HG03432 (cell line): ENCODE measurements at regions not wholly inside any gene's neighbourhood (a gene's known extent, or its start where the extent isn't known, plus 50 kb on each side); places are given as distances from the start of the nearest gene placed in this dataset.

Experiments
- ATAC-seq: cut with Tn5 transposase; IDR thresholded peaks from one replicate; pipeline ENCODE4 v1.9.1; 2021; ENCODE audit warnings: mild to moderate bottlenecking, moderate library complexity; ENCODE audit not compliant: unreplicated experiment

GRCh38 chr11:39304586-39304985 lies 2154.9 kb downstream of the LRRC4C start:
- ATAC-seq: no peak

DNA sequence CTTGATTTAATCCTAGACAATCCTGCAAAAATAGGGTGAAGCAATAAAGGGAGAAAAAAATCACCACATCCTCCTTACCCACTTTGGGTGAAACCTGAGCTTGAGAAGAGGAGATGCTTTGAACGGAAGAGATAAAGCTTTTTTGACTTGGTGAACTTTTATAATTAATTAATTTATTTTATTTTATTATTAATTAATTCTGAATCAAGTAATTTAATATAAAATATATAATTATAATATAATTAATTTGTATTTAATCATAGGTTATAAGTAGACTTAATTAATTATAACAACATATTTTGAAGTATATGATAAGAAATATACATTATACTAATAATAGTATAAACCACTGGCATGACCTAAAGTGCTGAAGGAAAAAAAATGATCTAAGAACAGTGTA lies 2164.8 kb downstream of the LRRC4C start:
- ATAC-seq: no peak

- no peak for ATAC-seq
Observed at GRCh38 chr11:39288011-39288410, 2171.4 kb downstream of the LRRC4C start.

DNA sequence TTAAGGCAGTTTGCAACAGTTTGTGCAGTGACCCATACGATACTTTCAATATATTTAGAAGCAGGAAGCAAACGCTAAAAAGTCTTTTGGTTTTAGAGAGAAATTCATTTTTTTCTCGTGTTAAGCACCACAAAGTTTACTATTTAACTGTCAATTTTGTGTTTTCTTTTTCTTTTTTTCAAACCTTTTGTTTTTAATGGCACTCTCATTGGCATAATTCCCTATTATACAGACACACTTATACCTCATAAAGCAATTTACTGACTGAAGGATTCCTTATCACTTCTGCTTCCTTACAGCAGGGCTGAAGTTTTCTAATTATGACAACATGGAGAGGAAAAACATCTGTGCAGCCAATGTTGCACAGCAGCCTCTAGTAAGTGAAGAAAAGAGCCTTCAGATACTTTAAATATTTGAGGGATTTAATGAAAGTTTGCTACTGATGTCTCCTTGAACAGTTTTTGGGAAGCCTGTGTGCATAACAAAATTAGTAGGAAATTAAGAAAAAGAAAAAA lies 2191.2 kb downstream of the LRRC4C start:
- ATAC-seq: no peak

DNA sequence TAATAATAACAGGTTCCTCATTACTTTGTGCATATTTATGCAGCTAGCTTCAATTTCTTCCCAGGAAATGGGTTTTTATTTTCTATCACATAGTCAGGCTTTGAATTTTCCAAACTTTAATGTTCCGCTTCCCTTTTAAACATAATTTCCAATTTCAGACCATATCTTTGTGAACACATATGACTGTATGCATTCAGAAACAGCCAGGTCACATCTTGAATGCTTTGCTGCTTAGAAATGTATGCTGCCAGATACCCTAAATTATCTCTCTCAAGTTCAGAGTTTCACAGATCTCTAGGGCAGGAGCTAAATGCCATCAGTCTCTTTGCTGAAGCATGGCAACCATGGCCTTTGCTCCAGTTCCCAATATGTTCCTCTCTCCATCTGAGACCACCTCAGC lies 2203.8 kb downstream of the LRRC4C start:
- ATAC-seq: no peak

DNA sequence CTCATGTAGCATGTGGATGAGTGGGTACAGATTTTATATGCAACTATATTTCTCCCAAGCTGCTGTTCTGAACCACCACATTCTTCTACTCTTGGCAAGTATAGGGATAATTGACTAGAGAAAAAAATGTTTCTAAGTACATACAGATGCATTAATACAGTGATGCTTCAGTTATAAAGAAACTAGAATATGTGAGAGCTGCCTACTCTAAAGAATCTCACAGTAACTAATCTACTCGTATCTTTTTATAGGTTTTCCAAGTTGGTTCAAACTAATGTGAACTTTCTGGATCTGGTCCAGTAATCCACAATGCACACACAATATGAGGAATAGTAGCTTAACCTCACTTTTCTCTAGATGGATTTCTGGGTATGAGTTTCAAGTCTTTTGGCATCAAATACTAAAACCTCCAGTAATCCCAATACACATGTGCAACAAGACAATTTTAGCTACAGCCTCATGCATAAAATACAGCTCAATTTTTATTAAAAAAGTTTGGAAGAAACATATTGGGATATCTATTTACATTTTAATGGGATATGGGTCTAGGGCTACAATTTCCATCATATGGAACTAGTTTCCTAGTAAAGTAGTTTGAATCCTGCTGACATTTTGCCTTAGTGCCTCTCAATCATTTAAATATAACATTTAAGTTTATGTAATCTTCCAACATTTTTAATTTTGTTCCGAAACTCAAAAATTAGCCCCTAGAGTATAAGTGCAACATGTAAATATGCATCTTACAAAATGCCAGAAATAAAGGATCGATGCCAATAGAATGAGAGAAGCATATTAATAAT lies 2209.7 kb downstream of the LRRC4C start:
- no peak for ATAC-seq

GRCh38 chr11:39247570-39248137 lies 2211.8 kb downstream of the LRRC4C start:
- no peak for ATAC-seq

GRCh38 chr11:39239553-39239952 lies 2219.9 kb downstream of the LRRC4C start:
- ATAC-seq: no peak

GRCh38 chr11:39236916-39237315 lies 2222.5 kb downstream of the LRRC4C start:
- ATAC-seq: no peak

DNA sequence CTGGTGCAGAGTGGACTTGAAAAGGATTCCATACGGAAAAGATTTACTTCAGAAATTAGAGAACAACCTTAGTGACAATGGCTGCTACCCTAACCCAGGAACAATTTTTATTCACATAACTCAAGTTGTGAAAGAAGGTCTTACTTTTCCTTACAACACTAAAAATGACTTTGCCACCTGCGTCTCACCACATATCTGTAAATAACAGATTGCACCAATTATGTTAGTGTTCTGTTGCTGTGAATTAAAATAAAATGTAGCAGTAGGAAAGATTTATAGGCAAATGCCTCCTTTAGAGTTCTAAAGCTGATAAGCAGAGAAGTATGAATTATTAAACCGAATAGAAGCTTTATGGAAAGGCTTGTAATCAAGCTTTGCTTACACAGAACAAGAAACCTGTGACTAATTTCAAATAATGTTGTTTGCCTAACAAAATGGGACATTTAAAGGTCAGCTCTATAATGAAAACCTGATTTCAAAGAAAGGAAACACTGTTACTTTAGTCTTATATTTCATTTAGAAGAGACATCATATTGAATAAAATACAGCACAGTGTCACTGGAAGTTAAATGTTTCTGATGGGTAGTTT lies 2237.8 kb downstream of the LRRC4C start:
- no peak for ATAC-seq

- no peak for ATAC-seq
Observed at GRCh38 chr11:39220501-39221230, 2238.8 kb downstream of the LRRC4C start.

- ATAC-seq: no peak
Observed at GRCh38 chr11:39220069-39220468, 2239.4 kb downstream of the LRRC4C start.

DNA sequence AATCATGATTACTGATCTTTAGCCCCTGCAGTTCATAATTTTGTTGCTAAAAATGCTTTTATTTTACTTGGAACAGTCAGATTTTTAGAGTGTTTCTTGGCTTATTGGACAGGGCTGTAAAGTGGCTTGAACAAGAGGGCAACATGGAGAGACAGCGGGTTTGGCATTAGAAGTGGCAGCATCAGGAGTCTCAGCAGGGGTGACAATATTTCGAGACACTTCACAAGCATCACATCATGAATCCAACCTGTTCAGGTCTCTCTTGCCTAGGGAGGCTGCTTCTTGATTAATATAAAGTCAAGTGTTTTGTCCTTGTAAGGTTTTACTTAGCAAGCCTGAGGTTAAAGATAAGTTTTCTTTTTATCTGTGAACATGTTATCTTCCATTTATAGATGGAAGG lies 2249.5 kb downstream of the LRRC4C start:
- no peak for ATAC-seq

- no peak for ATAC-seq
Observed at GRCh38 chr11:39205236-39205995, 2254.0 kb downstream of the LRRC4C start.

GRCh38 chr11:39192671-39193070 lies 2266.8 kb downstream of the LRRC4C start:
- ATAC-seq: no peak

- ATAC-seq: no peak
Observed at GRCh38 chr11:39190751-39191150, 2268.7 kb downstream of the LRRC4C start.

DNA sequence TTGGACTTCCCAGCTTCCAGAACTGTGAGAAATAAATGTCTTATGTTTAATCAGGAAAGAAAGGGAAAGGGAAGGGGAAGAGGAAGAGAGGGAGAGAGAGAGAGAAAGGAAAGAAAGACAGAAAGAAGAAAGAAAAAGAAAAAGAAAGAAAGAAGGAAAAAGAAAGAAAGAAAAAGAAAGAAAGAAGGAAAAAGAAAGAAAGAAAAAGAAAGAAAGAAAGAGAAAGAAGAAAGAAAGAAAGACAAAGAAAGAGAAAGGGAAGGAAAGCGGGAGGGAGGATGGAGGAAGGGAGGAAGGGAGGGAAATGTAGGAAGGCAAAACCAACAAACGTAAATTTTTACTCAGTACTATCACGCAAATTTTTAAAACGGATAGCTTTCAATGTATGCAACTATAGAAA lies 2281.8 kb downstream of the LRRC4C start:
- no peak for ATAC-seq

DNA sequence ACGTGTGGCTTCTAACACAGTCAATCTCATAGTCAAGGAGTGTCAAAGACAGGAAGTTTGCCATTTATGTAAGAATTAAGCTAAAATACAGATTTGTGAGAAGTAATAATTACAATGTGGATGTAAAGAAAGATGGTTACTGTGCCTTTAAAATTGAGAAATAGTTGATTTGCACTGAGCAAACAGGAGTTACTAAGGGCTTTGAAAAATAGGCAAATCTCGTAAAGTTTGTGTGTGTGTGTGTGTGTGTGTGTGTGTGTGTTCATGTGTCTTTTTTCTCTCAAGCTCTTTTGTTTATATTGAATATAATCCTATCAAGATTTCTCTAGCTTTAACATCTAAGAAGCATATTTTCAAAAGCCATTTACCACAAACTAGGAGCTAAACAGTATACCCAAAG lies 2284.5 kb downstream of the LRRC4C start:
- no peak for ATAC-seq

DNA sequence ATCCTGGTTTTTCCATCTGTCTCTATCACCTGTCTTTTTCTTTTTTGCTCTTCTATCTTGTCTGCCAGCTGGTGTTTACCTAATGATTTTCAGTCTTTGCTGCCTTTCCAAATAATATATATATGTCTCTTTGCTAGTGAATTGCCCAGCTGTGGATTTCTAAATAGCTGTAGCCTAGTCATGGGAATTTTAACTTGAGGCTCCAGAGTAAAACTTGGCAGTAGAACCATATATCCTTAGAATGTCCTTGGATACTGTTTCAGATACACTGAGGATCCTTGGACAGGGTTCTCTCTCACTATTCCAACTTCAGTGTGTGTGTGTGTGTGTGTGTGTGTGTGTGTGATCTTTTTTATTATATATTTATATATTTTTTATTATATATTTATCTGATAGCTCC lies 2285.3 kb downstream of the LRRC4C start:
- no peak for ATAC-seq

- no peak for ATAC-seq
Observed at GRCh38 chr11:39165021-39165420, 2294.4 kb downstream of the LRRC4C start.

DNA sequence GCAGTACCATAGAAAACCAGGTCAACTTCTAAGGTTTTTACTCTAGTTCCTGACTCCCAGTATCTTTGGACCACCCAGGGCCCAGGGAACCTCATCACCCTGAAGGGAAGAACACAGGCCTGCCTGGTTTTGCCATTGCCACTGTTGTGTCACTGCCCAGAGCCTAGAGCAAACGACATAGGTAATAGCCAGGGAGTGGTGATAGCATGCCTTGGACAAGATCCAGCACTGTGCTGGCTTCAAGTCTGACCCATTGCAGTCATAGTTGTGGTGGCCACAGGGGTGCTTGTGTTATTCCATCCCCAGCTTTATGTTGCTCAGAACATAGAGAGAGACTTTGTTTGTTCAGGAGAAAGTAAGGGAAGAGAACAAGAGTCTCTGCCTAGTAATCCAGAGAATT lies 2310.2 kb downstream of the LRRC4C start:
- no peak for ATAC-seq
